ENCODE measurements at regions not wholly inside any gene's neighbourhood (a gene's known extent, or its start where the extent isn't known, plus 50 kb on each side); places are given as distances from the start of the nearest gene placed in this dataset.
"Not testable (repeated sequence)": the region's sequence is repeated elsewhere in the genome, so short reads cannot be mapped to it uniquely, and the experiment has no call there.

DNA sequence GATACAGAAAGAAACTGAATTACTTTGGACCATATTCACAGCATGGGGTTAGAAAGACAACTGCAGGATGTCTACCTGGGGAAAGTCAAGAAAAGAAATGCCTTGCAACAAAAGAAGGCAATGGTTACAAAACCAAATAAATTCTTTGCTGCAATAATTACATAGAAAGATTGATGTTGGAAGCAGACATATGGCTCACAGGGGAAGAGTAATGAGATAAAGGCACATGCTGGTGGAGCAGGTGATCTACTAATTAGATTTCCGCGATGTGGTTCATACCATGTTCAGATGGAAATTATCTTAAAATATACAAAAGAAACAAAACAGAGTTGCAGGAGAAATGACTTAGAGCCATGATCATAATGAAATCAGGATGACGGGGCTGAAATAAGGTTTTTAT lies 718.8 kb upstream of the PKDCC start:
- DNase-seq: no peak

GRCh38 chr2:41334159-41334558 lies 713.7 kb upstream of the PKDCC start:
- DNase-seq: no peak

GRCh38 chr2:41335573-41335972 lies 712.2 kb upstream of the PKDCC start:
- not testable (repeated sequence) for DNase-seq

- DNase-seq: no peak
These were observed 709.9 kb upstream of the PKDCC start for GRCh38 chr2:41337956-41338355.

DNA sequence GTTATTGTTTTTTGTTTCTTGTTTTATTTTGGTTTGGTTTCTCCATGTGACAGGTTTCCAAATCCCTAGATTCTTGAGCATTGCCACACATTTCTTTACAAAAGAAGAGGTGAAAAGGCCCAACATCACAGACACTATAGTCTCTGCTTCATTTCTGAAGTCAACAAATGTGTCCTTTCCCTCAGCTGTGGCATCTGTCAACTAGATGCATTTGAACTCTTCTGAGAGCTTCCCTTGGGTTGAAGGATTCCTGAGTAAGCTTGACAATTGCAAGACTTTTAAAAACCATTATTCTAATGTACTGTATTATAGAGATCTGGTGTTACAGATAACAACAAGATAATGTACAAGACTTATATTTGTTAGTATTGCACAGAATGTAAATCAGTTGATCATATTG lies 703.3 kb upstream of the PKDCC start:
- DNase-seq: no peak

GRCh38 chr2:41353060-41353459 lies 694.8 kb upstream of the PKDCC start:
- no peak for DNase-seq

- no peak for DNase-seq
These were observed 692.0 kb upstream of the PKDCC start for GRCh38 chr2:41355794-41356193.

DNA sequence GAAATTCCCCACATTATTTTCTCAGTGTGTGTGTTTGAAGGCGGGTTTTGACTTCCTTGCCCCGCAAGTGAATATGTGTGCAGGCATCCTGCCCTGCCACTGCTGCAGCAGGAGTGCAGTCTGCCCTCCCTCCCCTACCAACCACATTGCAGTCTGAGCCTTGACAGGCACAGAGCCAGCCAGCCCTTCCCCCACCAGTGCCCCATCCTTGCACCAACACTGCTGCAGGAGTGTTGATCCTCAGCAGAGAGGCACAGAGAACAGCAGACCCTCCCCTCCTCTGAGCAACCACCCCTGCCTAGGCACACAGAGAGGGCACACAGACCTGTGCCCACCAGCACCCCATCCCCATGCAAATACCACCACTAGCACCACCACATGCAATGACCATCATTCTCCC lies 683.0 kb upstream of the PKDCC start:
- no peak for DNase-seq

GRCh38 chr2:41375901-41376300 lies 671.9 kb upstream of the PKDCC start:
- no peak for DNase-seq

- no peak for DNase-seq
These were observed 670.0 kb upstream of the PKDCC start for GRCh38 chr2:41377837-41378236.

DNA sequence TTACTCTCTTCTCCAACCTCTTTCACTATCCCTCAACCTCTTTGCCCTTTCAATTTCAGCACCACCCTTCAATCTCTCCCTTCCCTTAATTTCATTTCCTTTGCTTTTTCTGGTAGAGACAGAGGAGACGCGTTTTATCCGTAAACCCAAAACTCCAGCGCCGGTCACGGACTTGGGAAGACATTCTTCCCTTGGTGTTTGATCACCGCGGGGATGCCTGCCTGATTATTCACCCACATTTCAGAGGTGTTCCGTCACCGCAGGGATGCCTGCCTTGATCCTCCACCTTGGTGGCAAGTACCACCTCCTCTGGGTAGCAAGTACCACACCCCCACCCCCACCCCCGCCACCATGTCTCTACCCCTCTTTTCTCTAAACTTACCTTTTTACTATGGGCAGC lies 669.4 kb upstream of the PKDCC start:
- no peak for DNase-seq

DNA sequence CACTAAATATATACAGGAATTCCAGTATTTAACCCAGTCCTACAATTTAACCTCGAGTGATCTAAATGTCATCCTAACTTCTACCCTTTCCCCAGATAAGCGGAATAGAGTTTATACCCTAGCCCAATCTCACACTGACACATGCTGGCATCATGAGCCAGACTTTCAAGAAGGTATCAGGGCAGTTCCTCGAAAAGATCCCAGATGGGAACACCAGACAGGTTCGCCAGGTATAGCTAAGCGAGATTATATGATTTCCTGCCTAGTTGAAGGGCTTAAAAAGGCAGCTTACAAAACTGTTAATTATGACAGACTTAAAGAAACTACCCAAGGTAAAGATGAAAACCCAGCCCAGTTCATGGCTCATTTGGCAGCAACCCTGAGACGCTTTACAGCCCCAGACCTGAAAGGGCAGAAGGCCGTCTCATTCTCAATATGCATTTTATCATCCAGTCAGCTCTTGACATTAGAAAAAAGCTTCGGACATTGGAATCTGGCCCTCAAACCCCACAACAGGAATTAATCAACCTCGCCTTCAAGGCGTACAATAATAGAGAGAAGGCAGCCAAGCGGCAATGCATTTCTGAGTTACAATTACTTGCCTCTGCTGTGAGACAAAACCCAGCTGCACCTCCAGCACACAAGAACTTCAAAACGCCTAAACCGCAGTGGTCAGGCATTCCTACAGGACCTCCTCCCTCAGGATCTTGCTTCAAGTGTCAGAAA lies 668.2 kb upstream of the PKDCC start:
- DNase-seq: no peak

GRCh38 chr2:41381701-41382100 lies 666.1 kb upstream of the PKDCC start:
- no peak for DNase-seq

- DNase-seq: no peak
These were observed 660.3 kb upstream of the PKDCC start for GRCh38 chr2:41387519-41387918.

GRCh38 chr2:41393621-41394020 lies 654.2 kb upstream of the PKDCC start:
- DNase-seq: no peak

DNA sequence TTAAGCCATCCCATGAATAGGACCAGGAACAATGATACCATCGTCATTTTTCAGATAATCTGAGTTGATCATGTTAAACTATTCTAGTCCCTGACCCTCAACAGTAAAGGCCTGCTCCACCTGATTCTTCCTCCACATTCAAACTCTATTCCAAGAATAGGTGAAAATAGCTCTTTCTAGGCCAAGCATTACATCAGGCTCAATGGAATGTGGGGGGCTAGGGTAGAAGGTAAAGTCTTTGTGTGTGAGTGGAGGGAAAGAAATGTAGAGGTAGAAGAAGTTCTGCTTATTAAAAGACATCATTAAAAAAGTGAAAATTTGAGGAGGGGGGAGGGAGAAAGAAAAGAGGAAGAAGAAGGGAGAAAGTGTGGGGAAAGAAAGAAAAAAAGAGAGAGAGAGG lies 653.3 kb upstream of the PKDCC start:
- DNase-seq: no peak

DNA sequence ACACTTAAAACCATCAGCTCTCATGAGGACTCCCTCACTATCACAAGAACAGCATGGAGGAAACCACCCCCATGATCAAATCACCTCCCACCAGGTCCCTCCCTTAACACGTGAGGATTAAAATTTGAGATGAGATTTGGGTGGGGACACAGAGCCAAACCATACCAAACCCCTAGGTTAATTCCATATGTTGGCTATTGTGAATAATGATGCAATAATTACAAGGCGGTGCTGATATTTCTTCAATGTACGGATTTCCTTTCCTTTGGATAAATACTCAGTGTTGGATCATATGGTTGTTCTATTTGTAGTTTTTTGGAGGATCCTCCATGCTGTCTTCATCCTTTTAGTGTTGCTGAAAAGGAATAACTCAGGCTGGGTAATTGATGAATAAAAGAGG lies 652.1 kb upstream of the PKDCC start:
- no peak for DNase-seq

- no peak for DNase-seq
These were observed 648.3 kb upstream of the PKDCC start for GRCh38 chr2:41399437-41400087.

- no peak for DNase-seq
These were observed 647.6 kb upstream of the PKDCC start for GRCh38 chr2:41400088-41400665.

DNA sequence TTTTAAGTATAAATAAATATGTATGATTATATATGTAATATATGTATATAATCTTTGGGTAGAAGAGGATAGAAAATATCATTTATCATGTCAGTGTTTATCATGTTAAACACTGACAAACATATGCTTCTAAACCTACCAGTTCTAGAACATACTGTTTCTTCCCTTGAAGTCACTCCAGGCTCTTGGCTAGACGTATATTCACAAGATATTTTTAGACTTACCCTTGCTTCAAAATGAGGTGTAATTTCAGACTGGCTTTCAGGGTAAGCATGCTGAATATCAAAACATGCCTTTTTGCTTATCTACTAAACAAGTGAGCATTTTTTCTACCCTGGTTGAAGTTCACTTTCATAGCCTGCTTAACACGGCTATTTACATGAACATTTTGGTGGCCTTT lies 642.4 kb upstream of the PKDCC start:
- no peak for DNase-seq

- DNase-seq: no peak
These were observed 638.5 kb upstream of the PKDCC start for GRCh38 chr2:41409328-41409727.

DNA sequence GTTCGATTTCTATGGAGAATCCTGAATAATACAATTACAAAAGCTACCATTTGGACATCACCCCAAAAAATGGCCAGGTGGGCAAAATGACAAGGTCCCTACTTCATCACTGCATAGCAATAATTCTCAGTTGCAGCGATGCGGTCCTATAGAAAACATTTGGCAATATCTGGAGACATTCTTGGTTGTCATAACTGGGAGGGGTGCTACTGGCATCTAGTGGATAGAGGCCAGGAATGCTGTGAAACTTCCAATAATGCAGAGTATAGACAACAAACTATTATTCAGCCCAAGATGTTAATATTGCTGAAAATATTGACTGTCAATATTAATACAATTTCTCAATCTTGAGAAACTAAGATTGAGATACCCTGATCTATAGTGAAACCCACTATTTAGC lies 637.8 kb upstream of the PKDCC start:
- DNase-seq: no peak

DNA sequence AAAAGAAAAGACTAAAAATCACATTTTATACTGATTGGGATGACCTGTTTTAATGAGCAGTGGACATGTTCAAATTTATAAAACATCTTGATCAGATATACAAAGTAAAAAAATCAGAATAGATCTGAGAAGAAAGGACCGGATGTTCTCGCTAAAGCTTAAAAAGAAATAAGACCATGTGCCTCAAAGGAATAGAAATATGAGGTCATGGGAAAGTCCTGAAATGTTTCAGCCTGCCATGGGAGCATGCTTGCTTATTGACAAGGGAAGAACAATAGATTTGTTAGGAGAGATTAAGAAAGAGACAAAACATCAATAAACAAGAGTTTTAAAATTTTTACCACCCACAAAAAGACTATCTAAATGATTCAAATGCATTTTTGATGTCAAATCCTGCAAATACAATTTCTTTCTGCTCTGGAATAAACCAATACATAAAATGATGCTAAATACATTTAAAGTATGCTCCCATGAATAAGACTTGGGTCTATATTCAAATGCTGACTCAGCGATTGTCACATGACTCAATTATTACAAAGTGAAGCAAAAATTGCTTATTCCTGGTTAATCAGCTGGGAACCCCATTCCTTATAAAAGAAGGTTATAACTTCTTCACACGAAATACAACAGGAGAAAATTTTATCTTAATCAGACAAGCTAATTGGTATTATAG lies 633.9 kb upstream of the PKDCC start:
- no peak for DNase-seq

All from stimulated activated naive CD4-positive, alpha-beta T cell (primary cell).